HG03097 (cell line): ENCODE measurements at regions not wholly inside any gene's neighbourhood (a gene's known extent, or its start where the extent isn't known, plus 50 kb on each side); places are given as distances from the start of the nearest gene placed in this dataset.

Experiments
- ATAC-seq: cut with Tn5 transposase; IDR thresholded peaks from one replicate; pipeline ENCODE4 v1.9.1; 2021; ENCODE audit not compliant: unreplicated experiment, low FRiP score

- no peak for ATAC-seq
These were observed 63.8 kb upstream of the TOP3B start for GRCh38 chr22:22046370-22046769.

GRCh38 chr22:22045571-22046335, 63.2 kb upstream of the TOP3B start:
- no peak for ATAC-seq

GRCh38 chr22:22044153-22044552, 61.6 kb upstream of the TOP3B start:
- no peak for ATAC-seq

- no peak for ATAC-seq
These were observed 60.9 kb upstream of the TOP3B start for GRCh38 chr22:22043296-22044078.

GRCh38 chr22:22042599-22043295, 60.2 kb upstream of the TOP3B start:
- ATAC-seq: no peak

- ATAC-seq: no peak
These were observed 59.4 kb upstream of the TOP3B start for GRCh38 chr22:22042009-22042408.

- ATAC-seq: no peak
These were observed 58.3 kb upstream of the TOP3B start for GRCh38 chr22:22040908-22041307.

GRCh38 chr22:22040472-22040871, 57.9 kb upstream of the TOP3B start:
- no peak for ATAC-seq

- no peak for ATAC-seq
These were observed 56.9 kb upstream of the TOP3B start for GRCh38 chr22:22039286-22040074.

- ATAC-seq: no peak
These were observed 55.7 kb upstream of the TOP3B start for GRCh38 chr22:22038178-22038880.

GRCh38 chr22:22037740-22038139, 55.2 kb upstream of the TOP3B start:
- ATAC-seq: no peak

- no peak for ATAC-seq
These were observed 54.6 kb upstream of the TOP3B start for GRCh38 chr22:22037229-22037628.

GRCh38 chr22:22036588-22036987, 54.0 kb upstream of the TOP3B start:
- ATAC-seq: no peak

- ATAC-seq: no peak
These were observed 53.3 kb upstream of the TOP3B start for GRCh38 chr22:22035771-22036314.

- no peak for ATAC-seq
These were observed 52.6 kb upstream of the TOP3B start for GRCh38 chr22:22035203-22035602.

- ATAC-seq: no peak
These were observed 52.0 kb upstream of the TOP3B start for GRCh38 chr22:22034469-22035132.

GRCh38 chr22:22033803-22034468, 51.3 kb upstream of the TOP3B start:
- ATAC-seq: no peak

GRCh38 chr22:22032906-22033802, 50.6 kb upstream of the TOP3B start:
- ATAC-seq: no peak
